ENCODE measurements at regions not wholly inside any gene's neighbourhood (a gene's known extent, or its start where the extent isn't known, plus 50 kb on each side); places are given as distances from the start of the nearest gene placed in this dataset.

GRCh38 chr2:156845806-156846558 lies 409.8 kb downstream of the GPD2 start:
- TF ChIP-seq CTCF (IDR thresholded peaks at IDR 0.05): no peak
- no peak for TF ChIP-seq POLR2A (IDR thresholded peaks at IDR 0.05)

All from uterus (tissue), 2 donors.